Kidney tubule cell (primary cell): ENCODE measurements at regions not wholly inside any gene's neighbourhood (a gene's known extent, or its start where the extent isn't known, plus 50 kb on each side); places are given as distances from the start of the nearest gene placed in this dataset.
"Not testable (repeated sequence)": the region's sequence is repeated elsewhere in the genome, so short reads cannot be mapped to it uniquely, and the experiment has no call there.

Experiments
- DNase-seq: peaks from one replicate; pipeline ENCODE4 v3.0.0-alpha.2; 2018; ENCODE audit warnings: low spot score

GRCh38 chr22:35138521-35138920 is 72.6 kb downstream of the ISX start:
- no peak for DNase-seq

- peak; percentile 16 for DNase-seq
These were observed 75.2 kb downstream of the ISX start for GRCh38 chr22:35140879-35141745.

- DNase-seq = no peak
These were observed 82.4 kb downstream of the ISX start for GRCh38 chr22:35148381-35148780.

GRCh38 chr22:35148866-35149548 is 83.0 kb downstream of the ISX start:
- no peak for DNase-seq

- DNase-seq = peak; percentile 60
These were observed 84.5 kb downstream of the ISX start for GRCh38 chr22:35150183-35151107.

DNA sequence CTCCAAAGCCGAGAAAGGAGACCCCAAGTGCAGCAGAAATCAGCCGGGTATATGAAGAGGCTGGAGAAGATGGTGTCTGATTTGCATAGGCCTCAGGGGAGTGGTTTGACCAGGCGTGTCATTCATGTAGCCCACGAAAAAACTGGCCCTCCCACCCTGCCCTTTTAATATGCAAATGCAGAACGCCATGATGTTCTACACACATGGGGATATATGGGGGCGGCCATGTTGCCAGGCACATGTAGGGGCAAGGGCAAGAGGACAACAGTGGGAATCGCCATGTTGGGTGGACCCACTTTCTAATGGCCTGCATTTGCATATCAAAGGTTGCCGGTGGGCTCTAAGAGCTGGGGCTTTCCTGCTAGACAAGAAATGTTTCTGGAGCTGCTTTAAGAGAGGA is 86.4 kb downstream of the ISX start:
- DNase-seq = no peak

DNA sequence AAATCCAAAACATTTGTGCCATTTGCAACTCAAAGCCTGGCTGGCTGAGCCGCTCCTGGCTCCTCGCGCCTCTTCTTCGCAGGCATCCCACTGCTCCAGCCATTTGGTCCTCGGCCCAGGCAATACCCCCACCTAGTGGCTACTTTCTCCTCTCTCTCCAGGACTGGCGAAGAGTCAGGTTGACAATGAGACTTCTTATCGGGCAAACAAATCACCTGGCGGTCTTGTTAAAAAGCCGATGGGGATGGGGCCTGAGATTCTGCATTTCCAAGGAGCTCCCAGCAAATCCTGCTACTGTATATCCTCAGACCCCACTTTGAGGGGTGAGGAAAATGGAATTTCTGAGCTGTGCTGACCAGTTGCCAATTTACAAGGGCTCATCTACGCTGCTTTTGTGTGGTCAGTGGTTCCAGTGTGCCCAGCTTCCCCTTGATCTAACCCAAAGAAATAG is 89.0 kb downstream of the ISX start:
- peak; percentile 57 for DNase-seq

DNA sequence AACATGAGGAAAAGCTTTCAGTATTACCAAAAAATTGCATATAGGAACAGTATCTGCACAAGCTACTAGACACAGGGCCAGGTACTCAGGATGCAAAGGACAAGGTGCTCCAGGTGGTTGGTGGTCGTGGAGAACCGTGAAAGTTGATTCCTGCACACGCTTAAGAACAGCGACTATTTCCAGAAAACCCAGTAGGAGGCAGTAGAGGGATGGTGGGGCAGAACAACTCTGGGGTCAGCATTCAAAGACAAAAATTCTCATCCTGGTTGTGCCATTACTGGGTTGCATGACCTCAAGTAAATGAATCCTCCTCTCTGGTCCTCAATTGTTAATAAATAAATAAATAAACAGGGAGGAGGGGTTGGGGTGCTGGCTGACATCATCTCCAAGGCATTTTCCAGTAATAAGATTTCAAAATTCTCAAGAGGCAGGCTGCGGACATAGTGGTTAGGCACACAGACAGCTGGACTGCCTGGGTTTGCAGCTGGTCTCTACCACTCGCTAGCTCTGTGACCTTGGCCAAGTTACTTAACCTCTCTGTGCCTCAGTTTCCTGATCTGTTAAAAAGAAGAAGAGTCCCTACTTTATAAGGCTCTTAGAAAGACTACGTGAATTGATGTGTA is 89.6 kb downstream of the ISX start:
- no peak for DNase-seq

GRCh38 chr22:35156945-35157344 is 91.0 kb downstream of the ISX start:
- no peak for DNase-seq

DNA sequence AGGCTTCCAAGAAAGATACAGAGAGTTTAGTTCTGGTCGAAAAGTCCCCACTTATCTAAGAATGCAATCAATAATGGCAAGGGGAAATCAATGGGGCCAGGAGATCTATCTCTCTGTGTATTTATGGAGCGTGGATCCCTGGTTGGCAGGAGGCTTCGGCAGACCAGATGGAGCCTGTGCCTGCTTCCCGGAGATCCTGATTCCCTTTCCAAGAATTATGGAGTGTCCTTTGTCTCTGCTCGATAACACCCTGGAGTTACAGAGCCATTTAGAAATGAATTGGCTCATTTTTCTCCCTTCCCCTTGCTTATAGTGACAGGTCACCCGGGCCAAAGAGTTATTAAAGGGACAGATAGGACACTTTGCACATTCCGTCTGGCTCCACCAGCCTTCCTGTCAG is 92.4 kb downstream of the ISX start:
- no peak for DNase-seq

- no peak for DNase-seq
These were observed 93.4 kb downstream of the ISX start for GRCh38 chr22:35159343-35159742.

DNA sequence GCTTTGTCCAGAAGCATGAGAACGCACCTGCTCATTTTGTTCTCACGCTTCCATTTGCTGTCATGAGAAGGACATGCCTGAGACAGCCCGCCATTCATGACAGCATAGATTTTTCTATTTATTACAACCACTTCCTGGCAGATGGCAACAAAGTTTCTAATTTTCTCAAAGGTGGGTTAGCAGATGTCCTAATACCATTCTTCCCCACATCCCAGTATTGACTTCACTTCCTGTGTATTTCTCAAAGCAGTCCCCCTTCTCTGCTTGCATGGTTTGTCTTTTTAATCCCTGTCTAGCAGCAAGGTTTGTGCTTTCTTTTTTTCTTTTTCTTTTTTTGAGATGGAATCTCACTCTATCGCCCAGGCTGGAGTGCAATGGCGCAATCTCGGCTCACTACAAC is 94.3 kb downstream of the ISX start:
- DNase-seq = no peak

- not testable (repeated sequence) for DNase-seq
These were observed 91.4 kb upstream of the HMGXB4 start for GRCh38 chr22:35165896-35166295.

- no peak for DNase-seq
These were observed 86.3 kb upstream of the HMGXB4 start for GRCh38 chr22:35170716-35171697.

- DNase-seq = no peak
These were observed 84.9 kb upstream of the HMGXB4 start for GRCh38 chr22:35172442-35172841.

- no peak for DNase-seq
These were observed 83.6 kb upstream of the HMGXB4 start for GRCh38 chr22:35173655-35174054.

GRCh38 chr22:35174401-35175038 is 82.8 kb upstream of the HMGXB4 start:
- DNase-seq = no peak

DNA sequence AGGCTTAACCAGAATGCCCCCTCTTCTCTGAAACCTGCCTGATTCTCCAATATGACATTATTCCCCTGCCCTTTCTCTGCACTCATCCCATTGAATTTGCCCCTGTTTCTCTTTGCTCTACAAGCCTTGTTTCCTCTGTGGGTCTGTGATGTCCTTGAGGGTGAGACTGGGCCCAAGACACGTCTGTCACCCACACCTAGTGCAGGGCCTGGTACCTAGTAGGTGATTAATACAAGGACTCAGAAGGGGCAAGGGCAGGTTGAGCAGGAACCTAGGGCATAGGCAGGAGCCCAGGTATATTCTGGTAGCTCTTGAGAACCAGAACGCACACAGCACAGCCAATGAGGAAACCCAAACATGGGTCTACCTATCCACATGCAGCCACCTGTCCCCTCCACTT is 81.9 kb upstream of the HMGXB4 start:
- no peak for DNase-seq

GRCh38 chr22:35177811-35178210 is 79.5 kb upstream of the HMGXB4 start:
- no peak for DNase-seq

DNA sequence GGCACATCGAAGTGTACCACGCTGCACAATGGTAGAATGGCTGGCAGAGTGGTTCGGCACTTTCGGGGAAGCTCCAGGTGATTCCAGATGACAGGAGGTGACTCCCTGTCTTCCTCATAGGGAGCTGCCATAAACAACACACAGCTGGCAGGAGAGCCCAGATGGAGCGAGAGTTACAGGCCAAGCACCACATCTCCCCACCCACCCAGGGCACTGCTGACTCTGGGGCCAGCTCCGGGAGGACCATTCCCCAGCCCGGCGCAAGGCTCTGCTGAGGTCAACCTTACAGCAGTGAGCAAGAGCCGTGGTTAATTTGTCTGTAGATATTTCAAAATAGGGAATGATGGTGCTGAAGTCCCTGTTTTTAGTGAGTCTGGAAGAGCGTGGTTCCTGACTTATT is 78.8 kb upstream of the HMGXB4 start:
- DNase-seq = no peak
